HG03159 (cell line): ENCODE measurements at regions not wholly inside any gene's neighbourhood (a gene's known extent, or its start where the extent isn't known, plus 50 kb on each side); places are given as distances from the start of the nearest gene placed in this dataset.

ENCODE experiments used
- ATAC-seq: cut with Tn5 transposase; IDR thresholded peaks from one replicate; pipeline ENCODE4 v1.9.1; 2021; ENCODE audit warnings: mild to moderate bottlenecking, moderate library complexity; ENCODE audit not compliant: unreplicated experiment

DNA sequence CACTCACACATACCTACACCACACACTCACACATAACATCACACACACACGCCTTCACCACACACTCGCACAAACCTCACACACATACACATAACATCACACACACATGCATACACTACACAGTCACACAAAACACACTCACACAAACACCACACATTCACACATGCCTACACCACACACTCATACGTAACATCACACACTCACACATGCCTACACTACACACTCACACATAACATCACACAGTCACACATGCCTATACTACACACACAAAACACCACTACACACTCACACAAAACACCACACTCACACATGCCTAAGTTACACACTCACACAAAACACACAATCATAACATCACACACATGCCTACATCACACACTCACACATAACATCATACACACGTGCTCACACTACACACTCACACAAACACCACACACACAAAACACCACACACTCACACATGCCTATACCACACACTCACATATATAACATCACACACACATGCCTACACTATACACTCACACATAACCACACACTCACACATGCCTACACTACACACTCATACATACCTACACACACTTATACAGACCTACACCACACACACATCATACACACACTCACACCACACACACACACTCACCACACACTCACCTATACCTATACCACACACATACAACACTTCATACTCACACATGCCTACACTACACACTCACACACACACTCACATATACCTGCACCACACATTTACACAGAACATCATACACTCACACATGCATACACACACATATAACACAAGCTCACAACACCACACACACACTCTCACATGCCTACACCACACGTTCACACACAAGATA lies 383.5 kb downstream of the C6orf118 start:
- ATAC-seq, result no peak

- ATAC-seq, result no peak
Measured at GRCh38 chr6:164924674-164925073, 384.7 kb downstream of the C6orf118 start.

GRCh38 chr6:164917211-164917610 lies 392.2 kb downstream of the C6orf118 start:
- ATAC-seq, result no peak

DNA sequence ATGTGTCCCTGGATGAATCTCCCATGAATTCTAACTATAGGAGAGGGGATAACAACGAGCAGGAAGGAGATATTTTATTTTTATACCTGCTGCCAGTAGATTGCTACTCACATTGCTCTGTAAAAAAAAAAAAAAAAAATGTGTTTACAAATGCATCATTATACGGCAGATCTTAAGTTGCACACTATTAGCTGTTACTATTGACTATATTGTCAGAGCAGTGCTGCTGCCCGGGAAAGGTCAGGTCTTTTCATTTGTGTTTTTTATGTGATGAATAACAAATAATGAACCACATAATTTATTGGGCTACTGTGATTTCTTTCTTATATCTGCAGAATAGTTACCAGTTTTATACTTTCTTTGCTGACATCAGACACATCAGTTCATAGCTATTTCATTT lies 393.3 kb downstream of the C6orf118 start:
- no peak for ATAC-seq

GRCh38 chr6:164911873-164912580 lies 397.4 kb downstream of the C6orf118 start:
- ATAC-seq, result no peak

- no peak for ATAC-seq
Measured at GRCh38 chr6:164911151-164911550, 398.3 kb downstream of the C6orf118 start.

DNA sequence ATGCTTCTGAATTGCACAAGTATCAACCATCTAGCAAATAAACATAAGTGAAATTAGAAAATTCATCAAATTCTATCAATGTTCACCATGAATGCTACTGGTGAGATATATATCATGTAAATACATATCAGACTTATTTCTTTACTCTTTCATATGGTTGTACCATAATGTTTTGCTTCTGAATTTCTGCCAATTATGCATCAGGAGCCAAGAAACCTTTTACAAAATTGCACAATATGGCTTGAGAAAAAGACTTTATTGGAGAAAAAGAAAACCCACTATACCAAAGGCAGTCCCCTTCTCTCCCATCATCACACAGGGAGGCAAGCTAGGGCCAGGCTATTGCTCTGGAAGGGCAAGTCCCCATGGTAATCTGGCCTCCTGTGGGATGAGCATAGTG lies 402.6 kb downstream of the C6orf118 start:
- ATAC-seq, result no peak

DNA sequence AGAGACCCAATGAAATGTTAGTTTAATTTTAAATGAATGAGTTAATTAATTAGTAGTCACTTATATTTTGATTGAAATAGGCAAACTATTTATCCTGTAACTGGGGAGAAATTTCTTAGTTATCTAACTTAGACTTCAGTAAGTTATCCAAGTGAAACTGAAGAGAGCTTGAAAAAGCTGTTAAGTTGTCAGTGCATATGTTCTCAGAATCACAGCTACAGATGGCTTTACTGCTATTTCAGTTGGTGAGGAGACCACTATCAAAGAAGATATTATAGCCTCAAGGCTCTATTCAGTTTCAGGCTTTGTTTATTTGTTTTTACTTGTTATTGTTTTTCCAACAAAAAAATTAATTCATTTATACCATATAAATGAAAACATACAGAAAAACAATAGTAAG lies 404.1 kb downstream of the C6orf118 start:
- ATAC-seq, result no peak

GRCh38 chr6:164898412-164898811 lies 411.0 kb downstream of the C6orf118 start:
- no peak for ATAC-seq

GRCh38 chr6:164897523-164898235 lies 411.7 kb downstream of the C6orf118 start:
- no peak for ATAC-seq

GRCh38 chr6:164889980-164890379 lies 419.4 kb downstream of the C6orf118 start:
- no peak for ATAC-seq

GRCh38 chr6:164887660-164888059 lies 421.7 kb downstream of the C6orf118 start:
- no peak for ATAC-seq

GRCh38 chr6:164882236-164882635 lies 427.2 kb downstream of the C6orf118 start:
- ATAC-seq, result no peak

- no peak for ATAC-seq
Measured at GRCh38 chr6:164871783-164872182, 437.6 kb downstream of the C6orf118 start.

GRCh38 chr6:164870164-164870563 lies 439.2 kb downstream of the C6orf118 start:
- no peak for ATAC-seq

- no peak for ATAC-seq
Measured at GRCh38 chr6:164861967-164862366, 447.4 kb downstream of the C6orf118 start.

DNA sequence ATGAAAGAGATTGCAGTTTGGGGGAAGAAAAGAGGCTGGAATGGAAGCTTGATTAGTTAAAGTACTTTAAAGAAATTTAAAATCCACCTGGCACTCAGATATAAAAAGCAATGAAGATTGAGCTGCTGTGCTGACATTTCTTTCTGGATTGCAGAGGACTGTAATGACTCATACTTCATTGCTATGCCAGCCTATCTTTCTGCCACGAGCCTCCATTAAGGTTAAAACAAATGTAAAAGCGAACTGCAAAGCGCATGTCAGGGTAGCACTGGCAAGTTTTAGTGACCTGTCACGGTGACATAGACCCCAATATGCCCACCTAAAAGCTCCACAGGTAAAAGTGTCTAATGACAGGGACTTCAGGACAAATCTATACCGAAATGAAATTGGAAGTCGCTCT lies 449.6 kb downstream of the C6orf118 start:
- no peak for ATAC-seq

- ATAC-seq, result no peak
Measured at GRCh38 chr6:164856138-164856537, 453.3 kb downstream of the C6orf118 start.

GRCh38 chr6:164855281-164855680 lies 454.1 kb downstream of the C6orf118 start:
- ATAC-seq, result no peak

DNA sequence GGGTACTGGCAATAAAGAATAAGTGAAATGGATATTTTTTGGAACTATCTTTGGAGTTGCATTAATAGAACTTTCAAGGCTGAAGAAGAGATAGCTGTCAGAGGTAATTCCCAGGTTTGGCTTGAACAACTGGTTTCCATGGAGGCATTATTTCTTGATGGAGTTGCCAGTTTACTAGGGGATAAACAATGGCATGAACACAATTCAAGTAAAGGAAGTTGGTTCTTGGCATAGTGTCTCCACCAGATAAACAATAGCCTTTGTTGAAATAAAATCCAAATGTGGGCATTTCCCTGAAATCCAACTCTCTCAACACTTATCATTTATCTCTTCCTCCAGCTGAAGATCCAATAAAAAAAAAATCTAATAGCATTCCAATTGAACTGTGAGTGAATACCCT lies 454.9 kb downstream of the C6orf118 start:
- no peak for ATAC-seq

DNA sequence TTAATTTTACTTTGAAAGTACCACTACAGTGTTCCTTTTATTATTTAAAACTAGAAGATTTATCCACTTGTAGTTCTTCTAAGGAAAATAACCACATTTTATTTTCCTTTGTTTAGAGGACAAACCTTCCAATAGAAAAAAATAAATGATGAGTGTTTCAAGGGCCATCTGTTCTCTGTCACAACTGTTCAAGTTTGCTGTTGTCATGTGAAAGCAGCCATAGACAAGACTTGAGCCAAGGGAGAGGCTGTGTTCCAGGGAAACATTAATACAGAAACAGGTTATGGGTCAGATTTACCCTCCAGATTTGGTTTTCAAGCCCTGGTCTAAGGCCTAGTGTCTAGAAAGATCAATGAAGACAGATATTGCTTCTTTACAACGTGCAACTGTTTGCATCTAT lies 463.6 kb downstream of the C6orf118 start:
- ATAC-seq, result no peak

GRCh38 chr6:164842085-164842484 lies 467.3 kb downstream of the C6orf118 start:
- ATAC-seq, result no peak
